ENCODE measurements at regions not wholly inside any gene's neighbourhood (a gene's known extent, or its start where the extent isn't known, plus 50 kb on each side); places are given as distances from the start of the nearest gene placed in this dataset.
"Not testable (repeated sequence)": the region's sequence is repeated elsewhere in the genome, so short reads cannot be mapped to it uniquely, and the experiment has no call there.

- peak; percentile 36 for DNase-seq (ENCODE audit: low read depth, low spot score)
Measured at GRCh38 chrX:13428053-13428786, 108.4 kb upstream of the ATXN3L start.

DNA sequence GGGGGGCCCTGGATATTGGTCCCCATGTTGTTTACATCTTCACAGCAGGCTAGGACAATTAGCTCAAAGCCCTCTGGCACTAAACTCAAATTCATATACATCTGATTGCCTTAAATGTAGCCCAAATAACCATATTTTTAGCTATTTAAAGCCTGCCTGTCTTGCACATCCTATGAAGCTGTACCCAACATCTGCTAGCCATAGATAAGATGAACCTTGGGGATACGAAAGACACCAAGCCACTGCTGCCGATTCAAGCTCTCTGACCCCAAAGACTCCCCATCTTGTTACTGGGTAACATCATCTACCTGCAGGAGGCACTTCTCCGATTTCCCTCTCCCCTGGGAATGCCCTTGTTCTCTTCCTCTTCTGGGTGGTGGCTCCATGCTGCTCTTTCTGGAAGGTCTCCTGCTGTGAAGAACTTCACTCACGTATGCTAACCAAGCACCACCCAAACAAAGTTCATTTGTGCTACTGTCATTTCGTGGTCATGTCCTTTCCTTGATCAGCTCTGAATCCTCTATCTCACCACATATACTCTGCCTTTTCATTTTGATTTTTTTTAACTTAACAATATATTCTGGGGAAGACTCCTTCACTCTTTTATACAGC, 107.7 kb upstream of the ATXN3L start:
- no peak for DNase-seq (ENCODE audit: low read depth, low spot score)

DNA sequence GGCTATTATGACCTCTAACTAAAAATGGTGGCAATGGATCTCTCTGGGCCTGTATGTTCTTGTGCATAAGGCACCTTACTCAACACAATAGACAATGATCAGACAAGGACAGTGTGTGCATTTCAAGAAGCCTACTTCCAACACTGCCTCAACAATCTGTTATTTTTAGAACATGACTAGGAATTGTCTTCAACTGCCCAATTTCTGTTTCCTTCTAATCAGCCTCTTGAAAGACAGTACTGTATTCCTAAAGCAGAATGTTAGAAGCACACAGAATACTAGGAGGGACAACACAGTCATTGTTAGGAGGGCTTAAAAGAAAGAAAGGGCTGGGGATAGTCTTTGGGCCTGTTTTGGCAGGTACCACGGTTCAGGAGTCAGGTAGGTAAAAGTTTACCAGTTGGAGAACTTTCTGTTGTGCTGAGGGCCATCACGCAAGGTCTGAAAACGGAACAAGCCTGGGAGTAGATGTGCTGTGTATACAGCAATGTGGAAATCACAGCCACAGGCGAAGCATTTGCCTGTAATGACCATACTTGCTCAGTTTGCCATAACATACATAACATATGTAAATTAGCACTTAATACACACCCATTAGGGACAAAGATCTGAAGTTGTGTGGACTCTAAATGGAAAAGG, 100.8 kb upstream of the ATXN3L start:
- DNase-seq (ENCODE audit: low read depth, low spot score): no peak

- no peak for DNase-seq (ENCODE audit: low read depth, low spot score)
Measured at GRCh38 chrX:13419918-13420317, 100.1 kb upstream of the ATXN3L start.

GRCh38 chrX:13419276-13419675, 99.4 kb upstream of the ATXN3L start:
- no peak for DNase-seq (ENCODE audit: low read depth, low spot score)

GRCh38 chrX:13418126-13419097, 98.6 kb upstream of the ATXN3L start:
- DNase-seq (ENCODE audit: low read depth, low spot score): no peak

DNA sequence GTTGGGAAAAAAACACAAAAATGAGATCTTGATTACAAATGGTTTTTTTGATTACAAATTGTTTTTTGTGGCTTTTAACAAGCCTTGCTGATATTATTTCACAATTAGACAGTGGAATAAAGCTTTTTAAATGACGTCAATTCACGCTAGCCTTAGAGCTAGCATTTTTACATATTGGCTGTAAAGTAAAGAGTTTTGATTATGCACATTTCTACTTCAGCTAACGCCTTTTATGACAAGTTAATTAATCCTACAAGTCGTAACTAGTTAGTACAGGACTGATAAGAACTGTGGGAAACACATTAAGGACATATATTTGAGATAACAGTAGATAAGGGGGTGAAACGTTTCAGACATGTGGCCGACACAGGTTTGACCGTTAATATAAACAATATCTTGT, 95.7 kb upstream of the ATXN3L start:
- DNase-seq (ENCODE audit: low read depth, low spot score): no peak

DNA sequence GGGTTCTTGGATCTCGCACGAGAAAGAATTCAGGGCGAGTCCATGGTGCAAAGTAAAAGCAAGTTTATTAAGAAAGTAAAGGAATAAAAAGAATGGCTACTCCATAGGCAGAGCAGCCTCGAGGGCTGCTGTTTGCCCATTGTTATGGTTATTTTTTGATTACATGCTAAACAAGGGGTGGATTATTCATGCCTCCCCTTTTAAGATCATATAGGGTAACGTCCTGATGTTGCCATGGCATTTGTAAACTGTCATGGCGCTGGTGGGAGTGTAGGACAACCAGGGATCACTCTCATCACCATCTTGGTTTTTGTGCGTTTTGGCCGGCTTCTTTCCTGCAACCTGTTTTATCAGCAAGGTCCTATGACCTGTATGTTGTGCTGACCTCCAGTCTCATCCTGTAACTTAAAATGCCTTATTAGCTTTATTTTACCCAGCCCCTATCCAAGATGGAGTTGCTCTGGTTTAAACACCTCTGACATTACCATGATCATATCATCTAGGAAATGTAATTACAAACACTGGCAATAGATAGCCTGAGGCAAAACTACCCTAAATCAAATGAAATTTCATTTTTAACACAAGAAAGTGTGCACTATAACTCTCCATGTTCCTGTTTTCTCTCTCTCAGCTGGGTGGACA, 94.3 kb upstream of the ATXN3L start:
- DNase-seq (ENCODE audit: low read depth, low spot score): no peak

GRCh38 chrX:13412208-13412600, 92.4 kb upstream of the ATXN3L start:
- no peak for DNase-seq (ENCODE audit: low read depth, low spot score)

DNA sequence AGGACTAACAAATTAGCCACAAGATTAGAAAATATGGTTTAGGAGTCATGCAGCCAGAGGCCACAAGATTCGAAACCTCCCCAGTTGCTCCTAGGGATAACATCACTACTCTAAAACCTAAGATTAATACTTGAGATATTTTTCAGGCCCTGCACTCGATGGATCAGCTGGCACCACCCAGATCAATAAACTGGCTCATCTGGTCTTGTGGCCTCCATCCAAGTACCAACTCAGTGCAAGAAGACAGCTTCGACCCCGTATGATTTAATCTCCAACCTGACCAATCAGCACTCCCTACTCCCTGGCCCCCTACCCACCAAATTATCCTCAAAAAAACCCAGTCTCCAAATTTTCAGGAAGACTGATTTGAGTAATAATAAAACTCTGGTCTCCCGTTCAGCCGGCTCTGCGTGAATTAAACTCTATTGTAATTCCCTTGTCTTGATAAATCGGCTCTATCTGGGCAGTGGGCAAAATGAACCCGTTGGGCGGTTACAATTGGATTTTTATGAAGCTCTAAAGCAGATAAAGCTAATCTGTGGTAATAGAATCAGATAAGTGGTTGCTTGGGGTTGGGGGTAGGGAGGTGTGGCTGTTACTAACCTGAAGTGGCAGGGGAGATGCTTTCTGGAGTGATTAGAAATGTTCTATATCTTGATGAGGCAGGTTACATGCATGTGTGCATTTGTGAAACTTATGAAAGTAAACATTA, 91.8 kb upstream of the ATXN3L start:
- no peak for DNase-seq (ENCODE audit: low read depth, low spot score)

- DNase-seq (ENCODE audit: low read depth, low spot score): not testable (repeated sequence)
Measured at GRCh38 chrX:13408599-13408998, 88.7 kb upstream of the ATXN3L start.

GRCh38 chrX:13404777-13405176, 84.9 kb upstream of the ATXN3L start:
- DNase-seq (ENCODE audit: low read depth, low spot score): not testable (repeated sequence)

GRCh38 chrX:13404364-13404763, 84.5 kb upstream of the ATXN3L start:
- no peak for DNase-seq (ENCODE audit: low read depth, low spot score)

DNA sequence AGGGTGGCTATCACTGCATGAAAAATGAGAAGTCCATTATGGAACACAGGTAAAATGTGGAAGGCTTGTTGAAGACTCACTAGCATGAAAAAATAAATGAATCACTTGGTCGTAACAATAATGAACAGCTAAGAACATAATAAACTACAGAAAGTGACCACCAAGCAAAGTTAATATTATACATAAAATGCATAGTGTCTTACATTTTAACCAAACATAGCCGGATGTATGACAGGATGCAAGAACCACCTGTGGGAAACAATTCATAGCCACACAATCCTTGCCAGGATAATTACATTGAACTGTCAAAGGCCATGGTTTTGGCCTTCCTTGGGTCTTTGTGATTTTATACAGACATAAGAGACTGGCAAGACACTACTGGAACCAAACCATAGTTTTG, 81.9 kb upstream of the ATXN3L start:
- no peak for DNase-seq (ENCODE audit: low read depth, low spot score)

GRCh38 chrX:13398839-13399238, 79.0 kb upstream of the ATXN3L start:
- DNase-seq (ENCODE audit: low read depth, low spot score): no peak

GRCh38 chrX:13397878-13398818, 78.3 kb upstream of the ATXN3L start:
- DNase-seq (ENCODE audit: low read depth, low spot score): peak; percentile 96

DNA sequence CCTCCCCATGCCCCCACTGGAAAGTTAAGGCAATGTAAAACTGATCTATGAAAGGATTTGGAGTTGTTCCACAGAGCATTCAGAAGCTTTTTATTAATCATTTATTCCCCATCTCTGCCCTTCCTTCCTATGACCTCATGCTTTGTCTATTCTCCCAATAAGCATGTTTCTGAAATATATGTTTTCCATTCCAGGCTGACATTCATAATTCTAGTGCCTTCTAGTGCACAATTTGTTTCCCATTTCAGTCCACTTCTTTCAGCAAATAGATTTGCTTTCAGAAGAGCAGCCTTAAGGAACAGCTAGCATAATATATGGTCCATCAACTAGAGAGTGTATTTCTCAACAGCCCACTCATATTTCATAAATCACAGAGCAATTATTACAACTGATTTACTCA, 77.1 kb upstream of the ATXN3L start:
- peak; percentile 60 for DNase-seq (ENCODE audit: low read depth, low spot score)

DNA sequence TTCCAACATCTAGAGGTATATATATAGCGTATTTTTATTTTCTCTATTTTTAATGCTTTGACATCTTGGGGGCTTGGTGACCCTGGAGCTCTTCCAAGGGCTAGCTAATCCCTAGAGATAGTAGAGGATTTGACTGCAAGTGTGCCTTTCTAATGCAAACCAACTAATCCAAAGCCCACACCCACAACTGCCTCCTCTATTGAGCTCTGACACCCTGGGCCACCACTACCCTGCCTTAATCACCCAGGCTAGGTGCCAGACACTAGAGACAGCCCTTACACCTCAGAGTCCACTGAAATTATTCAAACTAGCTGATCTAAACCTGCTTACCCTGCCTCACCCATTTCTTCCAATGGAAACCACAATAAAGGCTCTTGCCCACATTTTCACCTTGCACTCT, 69.6 kb upstream of the ATXN3L start:
- no peak for DNase-seq (ENCODE audit: low read depth, low spot score)
